DMS 273 (cell line): ENCODE measurements at regions not wholly inside any gene's neighbourhood (a gene's known extent, or its start where the extent isn't known, plus 50 kb on each side); places are given as distances from the start of the nearest gene placed in this dataset.
"Not testable (repeated sequence)": the region's sequence is repeated elsewhere in the genome, so short reads cannot be mapped to it uniquely, and the experiment has no call there.

Experiments
- DNase-seq: peaks from one replicate; lab custom pipeline; 2025; ENCODE audit not compliant: unreplicated experiment; lab: John Stamatoyannopoulos, UW

DNA sequence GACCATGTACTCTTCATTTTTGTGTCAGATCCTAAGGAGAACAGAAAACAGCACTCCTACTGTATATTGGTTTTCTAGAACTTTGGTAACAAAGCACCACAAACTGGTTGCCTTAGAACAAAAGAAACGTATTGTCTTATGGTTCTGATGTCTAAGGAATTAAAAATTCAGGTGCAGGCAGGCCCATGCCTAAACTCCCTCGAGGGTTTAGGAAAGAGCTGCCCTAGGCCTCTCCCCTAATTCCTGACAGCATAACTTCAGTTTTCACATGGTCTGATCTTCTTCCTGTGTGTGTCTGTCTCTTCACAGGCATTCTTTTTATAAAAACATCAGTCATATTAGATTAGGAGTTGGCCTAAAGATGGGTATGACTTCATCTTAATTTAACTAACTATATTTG, 1093.6 kb downstream of the TECRL start:
- DNase-seq = no peak

- DNase-seq = no peak
These were observed 1100.6 kb downstream of the TECRL start for GRCh38 chr4:63308697-63309096.

DNA sequence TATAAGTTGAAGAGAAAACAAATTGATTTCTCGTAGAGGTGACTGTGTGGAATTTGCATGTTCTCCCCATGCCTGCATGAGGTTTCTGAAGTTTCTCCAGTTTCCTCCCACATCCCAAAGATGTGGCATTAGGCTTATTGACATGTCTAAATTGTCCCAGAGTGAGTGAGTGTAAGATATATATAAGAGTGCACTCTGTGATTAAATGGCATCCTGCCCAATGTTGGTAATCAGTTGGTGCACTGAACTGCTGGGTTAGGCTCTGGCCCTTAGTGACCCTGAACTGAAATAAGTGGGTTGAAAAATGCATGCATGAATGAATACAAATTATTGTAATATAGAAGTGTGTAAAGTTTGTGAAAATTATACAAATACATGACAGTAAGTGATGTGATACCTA, 1106.5 kb downstream of the TECRL start:
- DNase-seq = no peak

- no peak for DNase-seq
These were observed 1107.2 kb downstream of the TECRL start for GRCh38 chr4:63302078-63302477.

DNA sequence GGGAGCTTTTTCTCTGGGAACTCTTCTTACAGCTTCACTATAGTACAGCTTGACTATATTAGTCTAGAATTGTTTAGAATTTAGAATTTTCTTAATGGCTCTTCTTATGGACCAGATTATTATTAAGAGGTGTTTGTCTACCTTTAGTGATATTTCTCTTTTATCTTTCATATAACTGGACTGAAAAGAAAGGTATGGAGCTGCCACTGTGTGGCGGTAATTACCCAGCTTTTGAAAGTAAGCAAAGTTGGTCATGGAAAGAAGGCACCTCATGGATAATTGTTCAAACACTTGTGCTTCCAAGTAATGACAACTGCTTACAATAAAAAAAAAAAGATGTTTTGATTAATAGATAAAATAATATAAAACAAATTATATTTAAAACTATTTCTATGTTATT, 1112.5 kb downstream of the TECRL start:
- DNase-seq = peak; percentile 34

- DNase-seq = no peak
These were observed 1133.8 kb downstream of the TECRL start for GRCh38 chr4:63275491-63275890.

GRCh38 chr4:63269156-63269555, 1140.1 kb downstream of the TECRL start:
- no peak for DNase-seq

DNA sequence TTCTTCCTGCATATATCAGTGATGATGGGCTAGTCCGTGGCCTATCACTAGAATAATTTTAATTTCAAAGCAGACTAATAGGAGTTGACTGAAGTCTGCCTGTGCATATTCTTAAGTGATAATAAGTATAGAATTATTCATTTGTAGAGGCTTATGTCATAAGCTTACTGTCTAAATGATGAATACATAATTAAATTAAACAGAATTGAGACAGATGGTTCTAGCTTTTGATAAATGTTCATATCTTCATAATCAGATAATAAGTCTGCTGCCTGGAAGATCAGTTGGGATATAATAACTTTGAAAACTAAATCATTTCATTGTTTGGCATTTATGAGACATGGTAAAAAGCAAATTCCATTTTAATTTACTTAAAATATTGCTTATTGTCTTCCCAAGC, 1175.6 kb downstream of the TECRL start:
- DNase-seq = peak; percentile 6

- no peak for DNase-seq
These were observed 1177.2 kb downstream of the TECRL start for GRCh38 chr4:63232058-63232457.

- no peak for DNase-seq
These were observed 1183.0 kb downstream of the TECRL start for GRCh38 chr4:63226229-63226628.

DNA sequence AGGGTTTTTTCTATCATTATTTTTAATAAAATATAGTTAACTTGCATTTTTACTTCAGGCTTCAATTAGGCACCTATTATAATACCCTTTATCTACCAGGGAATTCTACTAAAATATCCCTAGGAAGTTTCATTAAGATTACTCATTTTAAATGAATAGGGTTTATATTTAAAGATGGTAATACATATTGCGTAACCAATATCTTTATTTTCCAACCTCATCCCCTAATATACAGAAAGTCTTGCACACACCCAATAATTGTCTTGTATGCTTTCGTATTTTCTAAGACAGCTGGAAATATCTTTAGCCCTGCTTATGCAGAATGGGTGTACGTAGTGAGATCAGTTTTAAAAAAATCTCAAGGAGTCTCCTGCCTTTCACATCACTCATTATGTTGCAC, 1186.8 kb downstream of the TECRL start:
- DNase-seq = no peak

- no peak for DNase-seq
These were observed 1187.8 kb downstream of the TECRL start for GRCh38 chr4:63221477-63221876.

DNA sequence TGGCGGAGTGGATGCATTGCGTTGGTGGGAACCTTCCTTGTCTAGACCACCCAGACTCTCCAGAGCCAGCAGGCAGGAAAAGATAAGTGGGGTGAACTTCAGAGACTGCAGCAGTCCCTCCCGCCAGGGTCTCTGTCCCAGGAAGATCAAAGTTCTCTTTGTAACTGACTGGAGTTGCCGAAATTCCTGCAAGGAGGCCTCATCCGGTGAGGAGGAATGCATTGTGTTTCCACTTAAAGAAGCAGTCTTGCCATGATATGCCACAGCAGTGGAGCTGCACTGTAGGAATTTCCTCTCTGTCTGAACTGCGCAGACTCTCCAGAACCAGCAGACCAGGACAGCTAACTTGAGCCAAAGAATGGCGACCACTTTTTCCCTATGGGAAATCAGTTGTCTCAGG, 1190.4 kb downstream of the TECRL start:
- no peak for DNase-seq

GRCh38 chr4:63214076-63214475, 1195.2 kb downstream of the TECRL start:
- no peak for DNase-seq

DNA sequence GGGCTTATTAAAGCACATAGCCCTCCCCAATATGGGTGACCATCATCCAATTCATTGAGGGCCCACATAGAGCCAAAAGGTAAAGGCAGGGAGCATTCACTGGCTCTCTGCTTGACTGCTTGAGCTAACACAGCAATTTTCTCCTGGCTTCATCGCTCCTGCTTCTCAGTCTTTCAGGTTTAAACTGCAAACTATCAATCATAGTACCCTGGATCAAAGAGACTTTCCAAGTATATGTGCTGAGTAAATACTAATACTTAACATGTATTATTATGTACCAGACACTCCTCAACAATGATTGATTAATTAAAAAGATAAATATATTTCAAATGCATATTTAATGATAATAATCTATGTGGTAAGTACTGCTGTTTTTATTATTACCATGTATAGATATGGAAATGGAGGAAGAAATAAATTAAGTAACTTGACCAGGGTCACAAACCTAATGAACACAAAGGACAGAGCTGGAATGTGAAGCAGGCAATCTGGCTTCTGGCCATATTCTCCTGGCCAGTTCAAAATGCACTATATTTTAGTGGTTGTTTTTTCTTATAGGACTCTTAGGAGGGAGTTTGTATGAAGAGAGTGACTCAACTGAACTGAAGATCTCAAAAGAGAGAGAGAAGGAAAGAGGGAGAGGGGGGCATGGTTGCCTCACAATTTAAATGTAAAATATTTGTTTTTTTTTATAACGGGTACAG, 1197.3 kb downstream of the TECRL start:
- DNase-seq = no peak

- no peak for DNase-seq
These were observed 1197.9 kb downstream of the TECRL start for GRCh38 chr4:63211375-63211774.

DNA sequence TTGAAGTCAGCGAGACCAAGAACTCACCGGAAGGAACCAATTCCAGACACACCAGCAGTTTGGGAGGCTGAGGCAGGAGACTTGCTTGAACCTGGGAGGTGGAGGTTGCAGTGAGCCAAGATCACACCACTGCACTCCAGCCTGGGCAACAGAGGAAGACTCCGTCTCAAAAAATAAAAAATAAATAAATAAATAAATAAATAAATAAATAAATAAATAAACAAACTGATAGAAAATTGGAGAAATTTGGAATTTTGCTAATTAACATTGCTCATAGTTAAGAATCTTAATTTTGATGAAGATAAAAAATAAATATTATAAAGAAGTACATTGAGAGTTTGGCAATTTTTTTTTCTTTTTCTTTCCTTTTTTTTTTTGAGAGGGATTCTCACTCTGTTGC, 1216.2 kb downstream of the TECRL start:
- not testable (repeated sequence) for DNase-seq

DNA sequence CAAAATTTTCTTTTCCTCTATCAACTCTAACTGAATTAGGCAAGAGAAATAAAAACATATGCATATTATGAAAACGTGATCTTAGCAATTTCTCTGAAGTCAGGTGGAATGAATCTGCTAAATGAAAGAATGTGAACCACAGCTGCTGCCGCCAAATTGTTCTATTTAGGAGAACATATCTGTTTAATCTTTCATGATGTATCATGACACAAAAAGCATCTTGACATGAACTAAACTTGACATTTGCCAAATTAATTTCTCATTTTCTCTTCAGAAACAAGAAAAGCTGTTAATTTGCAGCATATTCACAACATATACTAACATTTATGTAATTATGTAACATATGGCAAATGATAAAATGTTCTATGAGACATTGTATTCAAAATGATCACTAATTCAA, 1237.9 kb downstream of the TECRL start:
- DNase-seq = no peak

DNA sequence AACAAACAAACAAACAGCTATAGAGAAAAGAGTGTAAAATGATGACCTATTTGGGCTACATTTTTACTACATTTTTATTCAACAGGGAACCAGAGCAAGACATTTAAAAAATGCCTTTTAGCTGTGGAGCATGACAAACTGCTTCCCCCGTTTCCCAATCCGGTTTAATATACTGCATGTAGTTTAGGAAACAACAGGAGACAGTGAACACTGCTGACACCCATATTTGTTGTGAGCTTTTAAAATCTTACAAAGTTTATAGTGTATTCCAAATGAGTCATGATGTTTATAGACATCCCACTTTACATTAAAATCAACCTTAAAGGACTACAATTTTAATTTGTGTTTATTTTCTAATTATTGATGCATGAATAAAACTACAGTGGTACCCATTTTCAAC, 1238.3 kb downstream of the TECRL start:
- no peak for DNase-seq

- no peak for DNase-seq
These were observed 1239.4 kb downstream of the TECRL start for GRCh38 chr4:63169836-63170235.

- DNase-seq = no peak
These were observed 1253.7 kb downstream of the TECRL start for GRCh38 chr4:63155561-63155960.

DNA sequence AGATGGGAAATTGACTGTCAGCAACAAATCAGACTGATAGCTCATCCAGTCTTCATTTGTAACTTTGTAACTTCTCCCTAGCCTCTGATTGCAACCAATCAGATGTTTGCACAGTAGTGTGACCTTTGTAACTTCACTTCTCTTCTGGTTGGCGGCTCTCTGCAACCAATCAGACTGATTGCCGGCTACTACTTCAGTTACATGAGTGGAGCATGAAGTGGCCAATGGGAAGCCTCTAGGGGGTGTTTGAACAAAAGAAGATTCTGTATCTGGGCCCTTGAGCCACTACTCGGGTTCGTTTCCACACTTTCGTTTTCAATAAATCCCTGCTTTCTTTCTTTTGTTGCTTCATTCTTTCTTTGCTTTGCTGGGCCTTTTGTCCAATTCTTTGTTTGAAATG, 1285.8 kb downstream of the TECRL start:
- no peak for DNase-seq

- no peak for DNase-seq
These were observed 1286.3 kb downstream of the TECRL start for GRCh38 chr4:63122955-63123354.
